T-cell (primary cell): ENCODE measurements at regions not wholly inside any gene's neighbourhood (a gene's known extent, or its start where the extent isn't known, plus 50 kb on each side); places are given as distances from the start of the nearest gene placed in this dataset.

ENCODE experiments used
- ATAC-seq, 4 experiments: fragments of 200-7000 bp in 3 of 4; fragments of 150-1000 bp in 1 of 4; cut with Tn5 transposase; replicated peaks in 1 of 4; 1 replicate in 3 of 4; 2 replicates in 1 of 4; pipeline ENCODE4 v1.10.0; 2021; ENCODE audit warnings: moderate library complexity in 3 of 4, mild to moderate bottlenecking in 2 of 4, moderate number of reproducible peaks in 1 of 4
- CTCF ChIA-PET, 2 donors: fragments of 300-600 bp; sonication (Branson Sonifier 250); formaldehyde crosslinking; loops; one replicate each; lab custom pipeline; 2022; ENCODE audit warnings: antibody characterized with exemption in 2 of 2; lab: Charles Lee
- POLR2A ChIA-PET, 2 donors: fragments of 300-600 bp; sonication (Branson Sonifier 250); formaldehyde crosslinking; loops; one replicate each; lab custom pipeline; 2022; ENCODE audit warnings: antibody characterized with exemption in 2 of 2; lab: Charles Lee
- DNase-seq, 35 experiments: peaks; one replicate each; pipeline versions ENCODE4 v3.0.0 to v3.0.0-alpha.2; 2013 to 2023
- H3K27ac ChIP-seq: one replicate; pipeline ENCODE4 v1.5.1; 2013; ENCODE audit warnings: low read length
- H3K27me3 ChIP-seq, 2 experiments: replicated peaks in 1 of 2; 1 replicate in 1 of 2; 2 replicates in 1 of 2; pipeline versions ENCODE4 v1.6.1 to v1.7.0; 2013; ENCODE audit warnings: low read length in 1 of 2, mixed read lengths in 1 of 2; ENCODE audit not compliant: control insufficient read depth in 2 of 2, insufficient read depth in 2 of 2; ENCODE audit errors: extremely low read depth in 1 of 2
- H3K36me3 ChIP-seq, 2 donors: 1 replicate in 1 of 2; 2 replicates in 1 of 2; pipeline versions ENCODE4 v1.6.1 to v1.7.0; 2013; ENCODE audit warnings: low read length in 1 of 2; ENCODE audit not compliant: control insufficient read depth in 2 of 2, insufficient read depth in 1 of 2; ENCODE audit errors: extremely low read depth in 1 of 2
- H3K4me1 ChIP-seq, 2 experiments: 1 replicate in 1 of 2; 2 replicates in 1 of 2; pipeline versions ENCODE4 v1.6.1 to v1.7.0; 2013; ENCODE audit warnings: low read length in 2 of 2, mixed read lengths in 1 of 2; ENCODE audit not compliant: insufficient read depth in 2 of 2, control insufficient read depth in 1 of 2; ENCODE audit errors: extremely low read depth in 1 of 2
- H3K4me3 ChIP-seq, 2 donors: 1 replicate in 1 of 2; 2 replicates in 1 of 2; pipeline versions ENCODE4 v1.5.1 to v1.7.0; 2013; ENCODE audit warnings: mild to moderate bottlenecking in 2 of 2, low read length in 1 of 2, moderate library complexity in 1 of 2; ENCODE audit not compliant: control insufficient read depth in 1 of 2; ENCODE audit errors: extremely low read depth in 1 of 2
- H3K9me3 ChIP-seq: 2 replicates; pipeline ENCODE4 v1.7.0; 2013
- H3K27ac Mint-ChIP-seq, 2 donors: one replicate each; pipeline ENCODE4 v1.8.0; 2020 to 2021; ENCODE audit warnings: mild to moderate bottlenecking in 2 of 2, mixed read lengths in 2 of 2
- H3K27me3 Mint-ChIP-seq, 2 donors: one replicate each; pipeline ENCODE4 v1.8.0; 2021 to 2022; ENCODE audit warnings: mixed read lengths in 2 of 2
- H3K36me3 Mint-ChIP-seq: one replicate; pipeline ENCODE4 v1.8.0; 2021; ENCODE audit warnings: mixed read lengths
- H3K4me1 Mint-ChIP-seq, 3 donors: one replicate each; pipeline ENCODE4 v1.8.0; 2020 to 2022; ENCODE audit warnings: mixed read lengths in 3 of 3, mild to moderate bottlenecking in 1 of 3
- H3K4me3 Mint-ChIP-seq, 3 donors: one replicate each; pipeline ENCODE4 v1.8.0; 2020 to 2022; ENCODE audit warnings: mild to moderate bottlenecking in 3 of 3, mixed read lengths in 3 of 3, moderate library complexity in 3 of 3
- H3K9me3 Mint-ChIP-seq, 3 donors: one replicate each; pipeline ENCODE4 v1.8.0; 2020 to 2022; ENCODE audit warnings: mixed read lengths in 3 of 3
- WGBS: methylation state at CpG from one replicate; pipeline ENCODE4 v1.1.5; 2013; ENCODE audit warnings: missing lambda C conversion rate; ENCODE audit not compliant: insufficient coverage; 5-methylcytosine and 5-hydroxymethylcytosine counted together

DNA sequence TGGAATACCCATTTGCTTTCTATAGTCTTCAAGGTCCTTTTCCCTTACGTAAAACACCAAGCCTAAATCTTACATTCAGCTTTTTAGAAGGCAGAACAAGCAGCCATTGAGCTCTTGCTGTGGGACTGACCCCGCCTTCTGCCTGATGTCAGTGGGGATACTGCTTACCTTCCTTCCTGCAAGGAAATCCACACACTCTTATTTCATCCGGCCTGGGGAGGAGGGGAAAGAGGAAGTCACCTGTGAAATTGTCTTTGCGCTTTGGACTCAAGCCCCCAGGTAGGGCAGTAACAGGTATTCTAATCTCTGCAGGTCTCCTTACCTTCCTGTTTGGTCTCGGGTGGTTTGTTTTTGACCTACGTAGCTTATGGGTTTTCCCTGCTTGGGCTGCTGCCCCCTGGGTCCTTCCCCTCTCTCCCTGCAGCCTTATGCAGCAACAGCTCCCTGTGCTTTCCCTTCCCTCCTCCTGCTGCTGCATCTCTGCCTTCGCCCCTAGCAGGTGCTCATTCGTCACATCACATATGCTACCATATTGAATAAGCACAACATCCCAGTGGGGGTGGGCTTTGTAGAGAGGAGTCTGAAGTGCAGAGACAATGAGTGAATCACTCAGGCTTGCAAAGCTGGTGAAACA, 402.5 kb upstream of the TRIB2 start:
- CTCF ChIA-PET: no interaction called here
- Mint-ChIP-seq H3K27me3 (no peaks in the 10 kb centered on the region), H3K36me3 (no peaks in the 10 kb centered on the region), H3K4me3 (peak overlapping the region in 1 of 3 donors; percentile 15), H3K9me3 (no peaks in the 10 kb centered on the region), H3K4me1 (peaks cover 40 to 45% (median 44%) of the 10 kb centered on the region in 3 donors), H3K27ac (no peak overlapping the region)
- Histone ChIP-seq H3K27me3 (no peaks in the 10 kb centered on the region), H3K4me1 (peaks cover 8 to 10% of the 10 kb centered on the region in 2 experiments), H3K27ac (no peak overlapping the region), H3K36me3 (no peaks in the 10 kb centered on the region), H3K4me3 (no peak overlapping the region), H3K9me3 (no peaks in the 10 kb centered on the region)
- DNase-seq (no peak), ATAC-seq (no peak)
- WGBS: 88% methylated on average over 3 of the region's 8 CpGs
- POLR2A ChIA-PET: no interaction called here

DNA sequence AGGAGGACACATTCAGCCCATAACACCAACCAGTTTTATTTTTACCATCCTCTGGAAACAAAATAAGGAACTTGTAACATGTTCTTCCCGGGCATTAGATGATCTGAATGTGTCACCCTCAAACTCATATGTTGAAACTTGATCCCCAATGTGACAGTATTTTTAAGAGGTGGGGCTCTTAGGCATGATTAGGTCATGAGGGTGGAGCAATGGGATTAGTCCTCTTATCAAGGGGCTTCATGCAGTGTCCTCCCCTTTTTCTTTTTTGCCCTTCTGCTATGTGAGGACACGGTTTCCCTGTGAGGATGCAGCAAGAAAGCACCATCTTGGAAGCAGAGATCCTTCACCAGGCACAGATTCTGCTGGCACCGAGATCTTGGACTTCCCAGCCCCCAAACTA, 401.5 kb upstream of the TRIB2 start:
- Mint-ChIP-seq H3K36me3 (no peaks in the 10 kb centered on the region), H3K4me3 (no peak overlapping the region), H3K4me1 (peaks cover 32 to 37% (median 36%) of the 10 kb centered on the region in 3 donors), H3K27ac (no peak overlapping the region), H3K9me3 (no peaks in the 10 kb centered on the region), H3K27me3 (no peaks in the 10 kb centered on the region)
- H3K27me3 ChIP-seq: no peaks in the 10 kb centered on the region
- ChIA-PET CTCF (no interaction called here), POLR2A (no interaction called here)
- H3K36me3 ChIP-seq: no peaks in the 10 kb centered on the region
- no peak overlapping the region for H3K27ac ChIP-seq
- H3K4me3 ChIP-seq: no peak overlapping the region
- H3K9me3 ChIP-seq: no peaks in the 10 kb centered on the region
- WGBS: 71% methylated on average over 1 of the region's 3 CpGs
- DNase-seq (no peak), ATAC-seq (no peak)
- H3K4me1 ChIP-seq: peaks cover 1 to 6% of the 10 kb centered on the region in 2 experiments

GRCh38 chr2:12316476-12316875, 400.3 kb upstream of the TRIB2 start:
- no CpG with 5 or more reads among the region's 3 CpGs for whole genome bisulfite sequencing
- H3K27ac Mint-ChIP-seq: no peak overlapping the region
- H3K27me3 ChIP-seq: no peaks in the 10 kb centered on the region
- no peaks in the 10 kb centered on the region for H3K9me3 Mint-ChIP-seq
- H3K36me3 ChIP-seq: no peaks in the 10 kb centered on the region
- H3K36me3 Mint-ChIP-seq: no peaks in the 10 kb centered on the region
- POLR2A ChIA-PET: no interaction called here
- no peaks in the 10 kb centered on the region for H3K27me3 Mint-ChIP-seq
- ATAC-seq (no peak), DNase-seq (no peak)
- H3K27ac ChIP-seq: no peak overlapping the region
- H3K4me3 ChIP-seq: no peak overlapping the region
- CTCF ChIA-PET: no interaction called here
- peaks cover 21 to 26% (median 25%) of the 10 kb centered on the region in 3 donors for H3K4me1 Mint-ChIP-seq
- no peak overlapping the region for H3K4me3 Mint-ChIP-seq
- H3K9me3 ChIP-seq: no peaks in the 10 kb centered on the region
- peaks cover 0 to 5% of the 10 kb centered on the region in 2 experiments for H3K4me1 ChIP-seq

DNA sequence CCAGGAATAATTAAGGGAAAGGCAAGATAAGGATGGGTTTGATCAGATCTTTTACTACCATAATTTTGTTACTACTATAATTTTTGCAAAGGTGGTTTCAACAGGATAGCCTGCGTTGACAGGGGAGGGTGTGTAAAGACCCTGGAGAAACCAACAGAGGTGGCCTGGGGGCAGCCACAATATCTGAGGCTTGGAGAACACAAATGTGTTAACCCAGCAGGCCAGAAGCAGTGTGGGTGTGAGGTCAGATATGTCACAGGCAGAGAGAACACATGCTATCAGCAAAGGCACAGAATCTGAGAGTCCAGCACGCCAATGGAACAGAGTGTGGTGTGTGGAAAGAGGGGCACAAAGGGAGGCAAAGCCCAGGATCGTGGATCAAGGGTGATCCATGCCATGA, 399.4 kb upstream of the TRIB2 start:
- H3K4me3 Mint-ChIP-seq: no peak overlapping the region
- H3K4me3 ChIP-seq: no peak overlapping the region
- H3K36me3 ChIP-seq: no peaks in the 10 kb centered on the region
- no peaks in the 10 kb centered on the region for H3K27me3 Mint-ChIP-seq
- H3K36me3 Mint-ChIP-seq: no peaks in the 10 kb centered on the region
- H3K27ac ChIP-seq: no peak overlapping the region
- no peaks in the 10 kb centered on the region for H3K9me3 ChIP-seq
- ATAC-seq: no peak
- H3K27me3 ChIP-seq: no peaks in the 10 kb centered on the region
- no peak overlapping the region for H3K27ac Mint-ChIP-seq
- H3K4me1 Mint-ChIP-seq: peaks cover 21 to 26% (median 22%) of the 10 kb centered on the region in 3 donors
- H3K9me3 Mint-ChIP-seq: no peaks in the 10 kb centered on the region
- ChIA-PET POLR2A (no interaction called here), CTCF (no interaction called here)
- 88% methylated on average over 2 of the region's 3 CpGs for WGBS
- no peak for DNase-seq
- peaks cover 0 to 5% of the 10 kb centered on the region in 2 experiments for H3K4me1 ChIP-seq

- H3K4me1 ChIP-seq: peaks cover 0 to 5% of the 10 kb centered on the region in 2 experiments
- H3K4me3 ChIP-seq: no peak overlapping the region
- H3K27me3 ChIP-seq: no peaks in the 10 kb centered on the region
- DNase-seq: no peak
- H3K27ac Mint-ChIP-seq: no peak overlapping the region
- no peaks in the 10 kb centered on the region for H3K9me3 Mint-ChIP-seq
- no peak overlapping the region for H3K27ac ChIP-seq
- peaks cover 16 to 20% (median 19%) of the 10 kb centered on the region in 3 donors for H3K4me1 Mint-ChIP-seq
- CTCF ChIA-PET: no interaction called here
- ATAC-seq: no peak
- H3K4me3 Mint-ChIP-seq: no peak overlapping the region
- POLR2A ChIA-PET: no interaction called here
- H3K9me3 ChIP-seq: no peaks in the 10 kb centered on the region
- 85% methylated on average over 4 of the region's 6 CpGs for WGBS
- no peaks in the 10 kb centered on the region for H3K27me3 Mint-ChIP-seq
- no peaks in the 10 kb centered on the region for H3K36me3 Mint-ChIP-seq
- no peaks in the 10 kb centered on the region for H3K36me3 ChIP-seq
Observed at GRCh38 chr2:12317814-12318426, 398.8 kb upstream of the TRIB2 start.

DNA sequence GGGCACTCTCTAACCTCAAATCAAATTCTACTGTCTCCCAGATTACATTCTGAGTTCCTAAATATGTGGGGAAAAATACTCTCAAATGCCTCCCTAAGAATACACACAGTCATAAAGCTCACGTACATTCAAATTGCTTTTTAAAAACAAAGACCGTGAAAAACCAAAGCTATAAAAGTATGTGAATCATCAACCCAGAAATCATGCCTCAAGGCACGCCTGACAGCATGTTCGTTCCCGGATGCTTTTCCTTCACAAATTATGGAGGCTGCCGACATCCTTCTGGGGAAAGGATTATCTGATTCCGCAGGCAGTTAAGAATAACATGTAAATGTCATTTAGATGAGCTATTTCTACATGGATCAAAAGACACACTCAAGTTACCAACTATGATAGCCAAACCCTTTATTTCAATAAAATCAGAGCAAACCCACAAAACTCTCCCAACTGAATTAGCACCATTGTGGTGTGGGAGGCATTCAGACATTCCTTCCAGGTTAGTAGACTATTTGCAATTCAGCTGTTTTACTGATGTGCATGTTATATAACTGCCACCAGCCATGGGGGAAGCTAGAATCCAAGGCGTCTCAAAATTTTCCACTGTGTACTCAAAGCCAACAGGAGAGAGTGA, 398.2 kb upstream of the TRIB2 start:
- DNase-seq: no peak
- Mint-ChIP-seq H3K9me3 (no peaks in the 10 kb centered on the region), H3K27ac (no peak overlapping the region), H3K4me3 (no peak overlapping the region), H3K27me3 (no peaks in the 10 kb centered on the region), H3K36me3 (no peaks in the 10 kb centered on the region), H3K4me1 (peaks cover 10 to 15% (median 13%) of the 10 kb centered on the region in 3 donors)
- CTCF ChIA-PET: no interaction called here
- POLR2A ChIA-PET: no interaction called here
- H3K27me3 ChIP-seq: no peaks in the 10 kb centered on the region
- peaks cover 0 to 4% of the 10 kb centered on the region in 2 experiments for H3K4me1 ChIP-seq
- WGBS: 94% methylated on average over 2 of the region's 8 CpGs
- ATAC-seq: no peak
- no peak overlapping the region for H3K4me3 ChIP-seq
- H3K9me3 ChIP-seq: no peaks in the 10 kb centered on the region
- H3K36me3 ChIP-seq: no peaks in the 10 kb centered on the region
- no peak overlapping the region for H3K27ac ChIP-seq
